Activated B cell treated with CpG ODN at 0.5 μM for 24 hours (primary cell): ENCODE measurements at regions not wholly inside any gene's neighbourhood (a gene's known extent, or its start where the extent isn't known, plus 50 kb on each side); places are given as distances from the start of the nearest gene placed in this dataset.

Experiments
- ATAC-seq: fragments of 200-7000 bp; cut with Tn5 transposase; one replicate; pipeline ENCODE4 v1.10.0; 2021; ENCODE audit warnings: low read depth, mild to moderate bottlenecking, moderate library complexity
- CTCF ChIA-PET: fragments of 350-600 bp; sonication (Branson Sonifier 250); formaldehyde crosslinking; loops from one replicate; lab custom pipeline; 2021; ENCODE audit warnings: antibody characterized with exemption; lab: Charles Lee
- POLR2A ChIA-PET: fragments of 350-600 bp; sonication (Branson Sonifier 250); formaldehyde crosslinking; loops from one replicate; lab custom pipeline; 2021; ENCODE audit warnings: antibody characterized with exemption; lab: Charles Lee
- DNase-seq: peaks from one replicate; pipeline ENCODE4 v3.0.0; 2022
- H3K27ac Mint-ChIP-seq: one replicate; pipeline ENCODE4 v1.8.0; 2020; ENCODE audit warnings: mixed read lengths
- H3K27me3 Mint-ChIP-seq: one replicate; pipeline ENCODE4 v1.8.0; 2021; ENCODE audit warnings: mixed read lengths
- H3K36me3 Mint-ChIP-seq: one replicate; pipeline ENCODE4 v1.8.0; 2021; ENCODE audit warnings: low read depth, mixed read lengths
- H3K4me1 Mint-ChIP-seq: one replicate; pipeline ENCODE4 v1.8.0; 2021; ENCODE audit warnings: mixed read lengths
- H3K4me3 Mint-ChIP-seq: one replicate; pipeline ENCODE4 v1.8.0; 2020; ENCODE audit warnings: mild to moderate bottlenecking, mixed read lengths
- H3K9me3 Mint-ChIP-seq: one replicate; pipeline ENCODE4 v1.8.0; 2020; ENCODE audit warnings: mixed read lengths
- CTCF ChIP-seq: fragments of 200-600 bp; IDR thresholded peaks from one replicate; pipeline ENCODE4 v1.8.0; 2022; ENCODE audit warnings: antibody characterized with exemption, mild to moderate bottlenecking
- intact Hi-C: fragments of 100-400 bp; cut with micrococcal nuclease; formaldehyde crosslinking; loops from one replicate; pipeline ENCODE4 v1.15.1; 2024

- Mint-ChIP-seq H3K9me3 (peaks cover 12% of the 10 kb centered on the region), H3K27me3 (peaks cover 15% of the 10 kb centered on the region), H3K27ac (no peak overlapping the region), H3K4me1 (no peaks in the 10 kb centered on the region), H3K4me3 (no peak overlapping the region), H3K36me3 (no peaks in the 10 kb centered on the region)
- intact Hi-C loops = no loop called here
- ChIA-PET CTCF (no interaction called here), POLR2A (no interaction called here)
- no peak for TF ChIP-seq CTCF
- DNase-seq = peak; percentile 11
- no peak for ATAC-seq
Observed at GRCh38 chr4:1471443-1472147, 65.4 kb upstream of the NKX1-1 start.

- Mint-ChIP-seq H3K27me3 (peaks cover 15% of the 10 kb centered on the region), H3K36me3 (no peaks in the 10 kb centered on the region), H3K9me3 (peaks cover 12% of the 10 kb centered on the region), H3K4me1 (no peaks in the 10 kb centered on the region), H3K27ac (no peak overlapping the region), H3K4me3 (no peak overlapping the region)
- ChIA-PET CTCF (no interaction called here), POLR2A (no interaction called here)
- ATAC-seq (no peak), DNase-seq (peak; percentile 11)
- TF ChIP-seq CTCF = no peak
- intact Hi-C loops = no loop called here
Observed at GRCh38 chr4:1470816-1471442, 64.7 kb upstream of the NKX1-1 start.

GRCh38 chr4:1470393-1470670 is 64.1 kb upstream of the NKX1-1 start:
- ChIA-PET POLR2A (no interaction called here), CTCF (no interaction called here)
- no peak for ATAC-seq
- intact Hi-C loops = no loop called here
- Mint-ChIP-seq H3K4me3 (no peak overlapping the region), H3K27me3 (peaks cover 15% of the 10 kb centered on the region), H3K4me1 (no peaks in the 10 kb centered on the region), H3K27ac (no peak overlapping the region), H3K36me3 (no peaks in the 10 kb centered on the region), H3K9me3 (peaks cover 12% of the 10 kb centered on the region)
- no peak for TF ChIP-seq CTCF
- no peak for DNase-seq

- ChIA-PET CTCF (no interaction called here), POLR2A (no interaction called here)
- Mint-ChIP-seq H3K27me3 (peaks cover 15% of the 10 kb centered on the region), H3K4me3 (no peak overlapping the region), H3K4me1 (no peaks in the 10 kb centered on the region), H3K9me3 (peaks cover 12% of the 10 kb centered on the region), H3K36me3 (no peaks in the 10 kb centered on the region), H3K27ac (no peak overlapping the region)
- peak; percentile 5 for DNase-seq
- ATAC-seq = no peak
- TF ChIP-seq CTCF = no peak
- intact Hi-C loops = no loop called here
Observed at GRCh38 chr4:1469607-1470392, 63.6 kb upstream of the NKX1-1 start.

GRCh38 chr4:1469043-1469442 is 62.8 kb upstream of the NKX1-1 start:
- DNase-seq = peak; percentile 6
- ChIA-PET POLR2A (no interaction called here), CTCF (no interaction called here)
- Mint-ChIP-seq H3K27ac (no peak overlapping the region), H3K4me1 (no peaks in the 10 kb centered on the region), H3K36me3 (no peaks in the 10 kb centered on the region), H3K27me3 (peaks cover 13% of the 10 kb centered on the region), H3K9me3 (peaks cover 12% of the 10 kb centered on the region), H3K4me3 (no peak overlapping the region)
- no peak for ATAC-seq
- intact Hi-C loops = no loop called here
- no peak for TF ChIP-seq CTCF
